PC-3 (cell line): ENCODE measurements at regions not wholly inside any gene's neighbourhood (a gene's known extent, or its start where the extent isn't known, plus 50 kb on each side); places are given as distances from the start of the nearest gene placed in this dataset.

Source experiments
- ATAC-seq: fragments of 200-7000 bp; cut with Tn5 transposase; 2 replicates; pipeline ENCODE4 v1.9.1; 2020; ENCODE audit warnings: mild to moderate bottlenecking, moderate library complexity
- BruUV-seq: library from RNA; stranded (reverse); fragments of 400-500 nt; replicated peaks from 2 replicates; lab custom pipeline; 2021; lab: Mats Ljungman, UMichigan
- CTCF ChIA-PET: fragments of 300-600 bp; sonication (Branson Sonifier 250); formaldehyde crosslinking; loops from one replicate; lab custom pipeline; 2022; ENCODE audit warnings: antibody characterized with exemption; lab: Charles Lee
- POLR2A ChIA-PET: fragments of 300-600 bp; sonication (Branson Sonifier 250); formaldehyde crosslinking; loops from one replicate; lab custom pipeline; 2022; ENCODE audit warnings: antibody characterized with exemption; ENCODE audit not compliant: unreplicated experiment; lab: Charles Lee
- DNase-seq: peaks from one replicate; pipeline ENCODE4 v3.0.0-alpha.2; 2015
- H2AFZ ChIP-seq: fragments of 300-600 bp; sonication (generic); 2 replicates; pipeline ENCODE4 v1.6.0; 2016; ENCODE audit warnings: antibody characterized with exemption, low read length
- H3F3A ChIP-seq: fragments of 300-600 bp; sonication (generic); one replicate; pipeline ENCODE4 v1.6.0; 2017; ENCODE audit warnings: antibody characterized with exemption, low read length, control low read depth, mild to moderate bottlenecking; ENCODE audit not compliant: unreplicated experiment
- H3K27ac ChIP-seq: fragments of 300-600 bp; sonication (generic); 2 replicates; pipeline ENCODE4 v1.5.1; 2016; ENCODE audit warnings: mild to moderate bottlenecking, low read length
- H3K27me3 ChIP-seq: fragments of 300-600 bp; sonication (generic); 2 replicates; pipeline ENCODE4 v1.6.1; 2016; ENCODE audit warnings: low read length, mixed read lengths
- H3K36me3 ChIP-seq: fragments of 300-600 bp; sonication (generic); 2 replicates; pipeline ENCODE4 v1.6.1; 2016; ENCODE audit warnings: low read depth, mixed run types, low read length, mixed read lengths
- H3K4me1 ChIP-seq: fragments of 300-600 bp; sonication (generic); 2 replicates; pipeline ENCODE4 v1.5.1; 2016; ENCODE audit warnings: low read length; ENCODE audit not compliant: insufficient read depth
- H3K4me2 ChIP-seq: fragments of 300-600 bp; sonication (generic); 2 replicates; pipeline ENCODE4 v1.6.0; 2016; ENCODE audit warnings: low read length
- H3K4me3 ChIP-seq: fragments of 300-600 bp; sonication (generic); 2 replicates; pipeline ENCODE4 v1.5.1; 2016; ENCODE audit warnings: mild to moderate bottlenecking, low read length, mixed read lengths
- H3K79me2 ChIP-seq: fragments of 300-600 bp; sonication (generic); 2 replicates; pipeline ENCODE4 v1.6.1; 2017; ENCODE audit warnings: low read length, mixed read lengths
- H3K9ac ChIP-seq: fragments of 300-600 bp; sonication (generic); 2 replicates; pipeline ENCODE4 v1.6.0; 2016; ENCODE audit warnings: mild to moderate bottlenecking, low read length
- H3K9me2 ChIP-seq: fragments of 300-600 bp; sonication (generic); replicated peaks from 2 replicates; pipeline ENCODE4 v1.6.1; 2016; ENCODE audit warnings: mixed run types, low read length, mixed read lengths
- H3K9me3 ChIP-seq: fragments of 300-600 bp; sonication (generic); 2 replicates; pipeline ENCODE4 v1.6.1; 2016; ENCODE audit warnings: low read length, mixed read lengths
- H4K20me1 ChIP-seq: fragments of 300-600 bp; sonication (generic); 2 replicates; pipeline ENCODE4 v1.6.1; 2016; ENCODE audit warnings: low read length, mixed read lengths
- EZH2 ChIP-seq: fragments of 300-600 bp; sonication (generic); IDR thresholded peaks from one replicate; pipeline ENCODE4 v1.6.1; 2017; ENCODE audit warnings: antibody characterized with exemption, mild to moderate bottlenecking, low read length; ENCODE audit not compliant: unreplicated experiment
- EZH2phosphoT487 ChIP-seq: fragments of 300-600 bp; sonication (generic); IDR thresholded peaks from 2 replicates; pipeline ENCODE4 v1.6.1; 2018; ENCODE audit warnings: mild to moderate bottlenecking, antibody characterized with exemption, low read length, borderline replicate concordance
- intact Hi-C: fragments of 100-400 bp; cut with micrococcal nuclease; formaldehyde crosslinking; loops from 2 replicates; pipeline ENCODE4 v1.9.0; 2023
- TF ChIP-seq, protein P1 (sequence below): fragments of 300-600 bp; sonication (generic); conservative IDR thresholded peaks from 2 replicates; pipeline ENCODE4 v1.5.1; 2017; ENCODE audit warnings: antibody characterized with exemption, low read depth, mild to moderate bottlenecking, low read length

DNA sequence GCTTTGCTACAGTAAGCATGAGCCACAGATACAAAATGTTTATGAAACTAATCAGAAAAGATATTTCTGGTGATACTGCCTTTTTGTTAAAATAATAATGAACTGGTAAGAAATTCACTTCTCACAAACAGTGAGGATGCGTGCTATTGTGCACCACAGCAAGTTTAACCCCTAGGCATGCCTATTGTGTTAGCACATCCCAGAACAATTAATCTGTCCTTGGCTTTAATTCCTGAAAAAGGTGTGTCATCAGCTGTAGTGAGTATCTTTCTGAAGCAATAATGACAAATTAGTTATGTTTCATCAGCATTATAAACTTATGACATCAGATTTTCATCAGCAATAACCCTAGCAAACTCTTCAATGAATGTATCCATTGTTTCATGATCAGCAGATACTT, 1307.2 kb downstream of the EFNA5 start:
- CTCF ChIA-PET, result no interaction called here
- no peaks in the 10 kb centered on the region for H3K9me3 ChIP-seq
- no peak overlapping the region for H3K9ac ChIP-seq
- intact Hi-C loops, result no loop called here
- no peaks in the 10 kb centered on the region for H4K20me1 ChIP-seq
- no peak overlapping the region for H3K27ac ChIP-seq
- POLR2A ChIA-PET, result no interaction called here
- no TSS peak for BruUV-seq
- DNase-seq (no peak), ATAC-seq (no peak)
- H2AFZ ChIP-seq, result no peak overlapping the region
- peaks cover 17% of the 10 kb centered on the region; the same call in 1 of the 2 replicates for H3K4me1 ChIP-seq
- no peaks in the 10 kb centered on the region for H3K9me2 ChIP-seq
- no peaks in the 10 kb centered on the region for H3K27me3 ChIP-seq
- H3K4me2 ChIP-seq, result no peak overlapping the region
- no peaks in the 10 kb centered on the region for H3K36me3 ChIP-seq
- no peaks in the 10 kb centered on the region for H3K79me2 ChIP-seq
- no peak overlapping the region for H3K4me3 ChIP-seq
- TF ChIP-seq EZH2phosphoT487, result no peak
- no peak for TF ChIP-seq EZH2
- TF ChIP-seq, protein P1, sequence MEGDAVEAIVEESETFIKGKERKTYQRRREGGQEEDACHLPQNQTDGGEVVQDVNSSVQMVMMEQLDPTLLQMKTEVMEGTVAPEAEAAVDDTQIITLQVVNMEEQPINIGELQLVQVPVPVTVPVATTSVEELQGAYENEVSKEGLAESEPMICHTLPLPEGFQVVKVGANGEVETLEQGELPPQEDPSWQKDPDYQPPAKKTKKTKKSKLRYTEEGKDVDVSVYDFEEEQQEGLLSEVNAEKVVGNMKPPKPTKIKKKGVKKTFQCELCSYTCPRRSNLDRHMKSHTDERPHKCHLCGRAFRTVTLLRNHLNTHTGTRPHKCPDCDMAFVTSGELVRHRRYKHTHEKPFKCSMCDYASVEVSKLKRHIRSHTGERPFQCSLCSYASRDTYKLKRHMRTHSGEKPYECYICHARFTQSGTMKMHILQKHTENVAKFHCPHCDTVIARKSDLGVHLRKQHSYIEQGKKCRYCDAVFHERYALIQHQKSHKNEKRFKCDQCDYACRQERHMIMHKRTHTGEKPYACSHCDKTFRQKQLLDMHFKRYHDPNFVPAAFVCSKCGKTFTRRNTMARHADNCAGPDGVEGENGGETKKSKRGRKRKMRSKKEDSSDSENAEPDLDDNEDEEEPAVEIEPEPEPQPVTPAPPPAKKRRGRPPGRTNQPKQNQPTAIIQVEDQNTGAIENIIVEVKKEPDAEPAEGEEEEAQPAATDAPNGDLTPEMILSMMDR, result no peak
- H3F3A ChIP-seq, result no peaks in the 10 kb centered on the region

DNA sequence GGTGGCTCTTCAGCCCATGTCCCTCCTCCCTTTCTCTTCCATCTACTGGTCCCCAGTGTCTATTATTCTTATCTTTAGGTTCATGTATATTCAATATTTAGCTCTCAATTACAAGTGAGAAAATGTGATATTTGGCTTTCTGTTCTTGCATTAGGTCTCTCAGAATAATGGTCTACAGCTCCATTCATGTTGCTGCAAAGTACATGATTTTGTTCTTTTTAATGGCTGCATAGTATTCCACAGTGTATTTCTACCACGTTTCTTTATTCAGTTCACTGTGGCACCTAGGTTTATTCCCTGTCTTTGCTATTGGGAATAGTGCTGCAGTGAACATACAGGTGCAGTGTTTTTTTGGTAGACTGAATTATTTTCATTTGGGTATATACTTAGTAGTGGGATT, 1308.8 kb downstream of the EFNA5 start:
- POLR2A ChIA-PET, result no interaction called here
- intact Hi-C loops, result no loop called here
- Histone ChIP-seq H3K27ac (no peak overlapping the region), H3K4me1 (peaks cover 7% of the 10 kb centered on the region; the same call in 1 of the 2 replicates), H3K4me2 (no peak overlapping the region), H3K9me2 (no peaks in the 10 kb centered on the region), H3K27me3 (no peaks in the 10 kb centered on the region), H3K79me2 (no peaks in the 10 kb centered on the region), H4K20me1 (no peaks in the 10 kb centered on the region), H3K36me3 (no peaks in the 10 kb centered on the region), H3K9me3 (no peaks in the 10 kb centered on the region), H3K9ac (no peak overlapping the region), H2AFZ (no peak overlapping the region), H3F3A (no peaks in the 10 kb centered on the region), H3K4me3 (no peak overlapping the region)
- CTCF ChIA-PET, result no interaction called here
- TF ChIP-seq EZH2 (no peak), EZH2phosphoT487 (no peak)
- TF ChIP-seq, protein P1, result no peak
- no TSS peak for BruUV-seq
- ATAC-seq, result no peak
- DNase-seq, result no peak

DNA sequence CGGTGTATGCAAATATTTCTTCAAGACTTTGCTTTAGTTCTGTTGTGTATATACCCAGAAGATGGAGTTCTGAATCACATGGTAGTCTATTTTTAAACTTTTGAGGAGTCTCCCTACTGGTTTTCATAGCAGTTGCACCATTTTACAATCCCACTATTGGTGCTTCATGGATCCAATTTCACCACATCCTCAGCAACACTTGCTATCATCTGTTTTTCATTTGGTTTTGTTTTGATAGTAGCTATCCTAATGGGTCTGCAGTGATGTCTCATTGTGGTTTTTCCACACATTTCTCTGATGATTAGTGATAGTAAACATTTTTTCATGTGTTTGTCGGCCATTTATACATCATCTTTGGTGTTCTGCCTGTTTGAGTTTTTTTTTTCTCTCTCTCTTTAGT, 1339.3 kb downstream of the EFNA5 start:
- Histone ChIP-seq H3K9me2 (no peaks in the 10 kb centered on the region), H3K4me3 (no peak overlapping the region), H4K20me1 (no peaks in the 10 kb centered on the region), H3K4me1 (no peaks in the 10 kb centered on the region), H3K36me3 (no peaks in the 10 kb centered on the region), H3K27ac (no peak overlapping the region), H2AFZ (no peak overlapping the region), H3K9me3 (no peaks in the 10 kb centered on the region), H3K27me3 (no peaks in the 10 kb centered on the region), H3F3A (no peaks in the 10 kb centered on the region), H3K4me2 (no peak overlapping the region), H3K9ac (no peak overlapping the region), H3K79me2 (no peaks in the 10 kb centered on the region)
- CTCF ChIA-PET, result no interaction called here
- POLR2A ChIA-PET, result no interaction called here
- intact Hi-C loops, result no loop called here
- ATAC-seq, result no peak
- DNase-seq, result no peak
- no TSS peak for BruUV-seq
- TF ChIP-seq, protein P1, result no peak
- TF ChIP-seq EZH2 (no peak), EZH2phosphoT487 (no peak)
